ENCODE measurements at regions not wholly inside any gene's neighbourhood (a gene's known extent, or its start where the extent isn't known, plus 50 kb on each side); places are given as distances from the start of the nearest gene placed in this dataset.
A peak's percentile ranks its signal among the peaks of the same experiment; 100 is the strongest.

DNA sequence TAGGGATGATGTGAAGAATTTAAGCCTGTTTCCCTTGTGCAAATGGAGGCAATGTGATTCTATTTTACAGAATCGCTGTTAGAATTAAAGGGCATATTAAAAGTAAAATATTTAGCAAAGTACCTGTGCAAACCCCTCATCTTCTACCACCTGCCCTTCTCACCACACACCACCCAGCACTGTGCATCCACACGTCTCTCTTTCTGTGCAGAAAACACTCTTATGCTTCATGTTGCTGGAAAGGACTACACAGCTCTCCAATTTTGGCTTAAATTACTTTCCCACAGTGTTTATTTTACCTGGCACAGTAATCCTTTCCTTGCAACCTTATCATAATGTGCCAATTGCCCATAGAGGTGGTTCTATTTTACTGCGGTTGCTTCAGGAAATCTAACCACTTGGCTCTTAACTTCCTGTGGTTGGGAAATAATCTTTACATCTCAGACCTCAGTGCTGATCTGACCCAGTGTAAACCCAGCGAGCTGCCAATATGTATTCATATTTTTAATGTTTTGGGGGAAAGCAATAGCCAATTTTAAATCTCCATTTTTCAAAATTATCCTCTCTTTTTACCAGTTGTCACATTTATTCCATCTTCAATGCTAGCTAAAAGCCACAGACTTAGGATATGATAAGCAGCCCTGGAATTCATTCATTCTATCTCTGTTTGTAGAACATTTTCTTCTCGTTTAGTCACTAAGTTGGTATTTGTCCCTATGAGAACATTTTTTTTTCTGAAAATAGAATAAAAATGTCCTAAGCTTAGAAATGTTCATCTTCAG is 250.9 kb downstream of the DSEL start:
- TF ChIP-seq EZH2phosphoT487 (IDR thresholded peaks at IDR 0.05; ENCODE audit: low read length) (no peak), EZH2 (optimal IDR thresholded peaks at IDR 0.05; ENCODE audit: low read depth, low read length) (no peak)
- TF ChIP-seq, protein P1, sequence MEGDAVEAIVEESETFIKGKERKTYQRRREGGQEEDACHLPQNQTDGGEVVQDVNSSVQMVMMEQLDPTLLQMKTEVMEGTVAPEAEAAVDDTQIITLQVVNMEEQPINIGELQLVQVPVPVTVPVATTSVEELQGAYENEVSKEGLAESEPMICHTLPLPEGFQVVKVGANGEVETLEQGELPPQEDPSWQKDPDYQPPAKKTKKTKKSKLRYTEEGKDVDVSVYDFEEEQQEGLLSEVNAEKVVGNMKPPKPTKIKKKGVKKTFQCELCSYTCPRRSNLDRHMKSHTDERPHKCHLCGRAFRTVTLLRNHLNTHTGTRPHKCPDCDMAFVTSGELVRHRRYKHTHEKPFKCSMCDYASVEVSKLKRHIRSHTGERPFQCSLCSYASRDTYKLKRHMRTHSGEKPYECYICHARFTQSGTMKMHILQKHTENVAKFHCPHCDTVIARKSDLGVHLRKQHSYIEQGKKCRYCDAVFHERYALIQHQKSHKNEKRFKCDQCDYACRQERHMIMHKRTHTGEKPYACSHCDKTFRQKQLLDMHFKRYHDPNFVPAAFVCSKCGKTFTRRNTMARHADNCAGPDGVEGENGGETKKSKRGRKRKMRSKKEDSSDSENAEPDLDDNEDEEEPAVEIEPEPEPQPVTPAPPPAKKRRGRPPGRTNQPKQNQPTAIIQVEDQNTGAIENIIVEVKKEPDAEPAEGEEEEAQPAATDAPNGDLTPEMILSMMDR (IDR thresholded peaks at IDR 0.05; ENCODE audit: low read length) = no peak
- no peaks in the 10 kb centered on the region for H3K9me2 ChIP-seq (replicated peaks; ENCODE audit: insufficient read depth, low read length)
- peaks cover 8% of the 10 kb centered on the region for H3F3A ChIP-seq (ENCODE audit: insufficient read depth, low read length)
- no peaks in the 10 kb centered on the region for H3K79me2 ChIP-seq (ENCODE audit: low read length)
- H3K4me2 ChIP-seq (ENCODE audit: low read depth, low read length) = no peak overlapping the region
- no peak overlapping the region for H3K4me3 ChIP-seq (ENCODE audit: low read length)
- H3K27ac ChIP-seq (ENCODE audit: low read length) = no peak overlapping the region
- no peak for DNase-seq
- no peak overlapping the region for H3K9ac ChIP-seq (ENCODE audit: low read length)
- H2AFZ ChIP-seq (ENCODE audit: low read length) = no peak overlapping the region
- H3K9me3 ChIP-seq (replicated peaks; ENCODE audit: insufficient read depth, low read length) = no peaks in the 10 kb centered on the region
- peaks cover 10% of the 10 kb centered on the region; the same call in 1 of the 2 replicates for H3K4me1 ChIP-seq (ENCODE audit: low read length)
- no peaks in the 10 kb centered on the region for H3K36me3 ChIP-seq (replicated peaks; ENCODE audit: insufficient read depth, low read length)
- no peaks in the 10 kb centered on the region for H3K27me3 ChIP-seq (replicated peaks; ENCODE audit: insufficient read depth, low read length)
- no peaks in the 10 kb centered on the region for H4K20me1 ChIP-seq (ENCODE audit: insufficient read depth, low read length)

DNA sequence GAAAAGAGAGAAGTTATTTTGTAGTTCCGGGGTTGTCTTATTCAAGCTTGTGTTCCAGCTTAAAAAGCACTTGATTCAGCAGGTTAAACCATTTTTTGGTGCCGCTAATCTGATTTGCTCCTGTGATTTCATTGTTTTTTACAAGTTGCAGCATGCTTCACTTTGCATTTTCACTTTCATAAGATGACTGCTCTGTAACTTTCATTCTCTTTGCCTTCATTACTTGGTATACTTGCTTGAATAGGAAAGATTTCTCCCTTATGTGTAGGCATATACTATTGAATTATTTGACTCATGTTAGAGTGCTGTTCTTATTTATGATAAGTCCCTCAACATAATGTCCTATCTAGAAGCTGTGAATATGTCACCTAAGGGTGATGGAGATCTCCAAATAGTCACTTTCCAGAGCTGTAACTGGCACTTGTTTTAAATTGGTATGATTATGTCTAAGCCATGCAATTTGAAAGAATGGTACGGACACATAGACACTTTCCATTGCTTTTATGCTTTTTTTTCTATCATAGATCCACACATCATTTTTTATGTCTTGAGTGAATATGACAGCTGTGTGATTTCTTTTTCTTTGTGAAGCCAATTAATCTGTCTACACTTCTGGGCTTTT is 254.5 kb downstream of the DSEL start:
- H3K4me3 ChIP-seq (ENCODE audit: low read length) = peak overlapping the region; percentile 12; the same call in 1 of the 2 replicates
- no peaks in the 10 kb centered on the region for H4K20me1 ChIP-seq (ENCODE audit: insufficient read depth, low read length)
- peak overlapping the region; percentile 29 for H2AFZ ChIP-seq (ENCODE audit: low read length)

DNA sequence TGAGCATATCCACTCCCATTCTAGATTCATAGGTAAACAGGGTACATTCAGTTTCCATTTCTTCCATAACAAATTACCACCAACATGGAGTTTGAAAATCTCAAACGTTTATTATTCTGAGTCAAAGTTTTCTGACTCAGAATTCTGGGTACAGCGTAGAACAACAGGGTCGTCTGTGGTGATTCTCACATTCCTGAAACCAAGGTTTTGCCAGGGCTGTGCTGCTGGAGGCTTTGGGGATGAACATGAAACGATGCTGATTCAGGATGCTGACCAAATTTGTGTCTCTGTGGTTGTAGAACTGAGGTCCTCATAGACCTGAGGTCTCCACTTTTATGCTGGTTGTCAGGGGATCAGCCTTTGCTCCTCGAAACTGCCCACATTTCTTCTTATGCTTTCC is 255.7 kb downstream of the DSEL start:
- Histone ChIP-seq H3K9ac (ENCODE audit: low read length) (no peak overlapping the region), H3F3A (ENCODE audit: insufficient read depth, low read length) (peaks cover 8% of the 10 kb centered on the region), H3K79me2 (ENCODE audit: low read length) (no peaks in the 10 kb centered on the region), H3K4me2 (ENCODE audit: low read depth, low read length) (peak overlapping the region; percentile 26; the same call in 1 of the 2 replicates), H3K27ac (ENCODE audit: low read length) (no peak overlapping the region), H2AFZ (ENCODE audit: low read length) (peak overlapping the region; percentile 29; the same call in 1 of the 2 replicates), H3K36me3 (replicated peaks; ENCODE audit: insufficient read depth, low read length) (no peaks in the 10 kb centered on the region), H3K4me1 (ENCODE audit: low read length) (peaks cover 10% of the 10 kb centered on the region; the same call in 1 of the 2 replicates), H3K9me3 (replicated peaks; ENCODE audit: insufficient read depth, low read length) (no peaks in the 10 kb centered on the region), H4K20me1 (ENCODE audit: insufficient read depth, low read length) (no peaks in the 10 kb centered on the region), H3K4me3 (ENCODE audit: low read length) (no peak overlapping the region), H3K27me3 (replicated peaks; ENCODE audit: insufficient read depth, low read length) (no peaks in the 10 kb centered on the region), H3K9me2 (replicated peaks; ENCODE audit: insufficient read depth, low read length) (no peaks in the 10 kb centered on the region)
- no peak for DNase-seq
- TF ChIP-seq, protein P1 (IDR thresholded peaks at IDR 0.05; ENCODE audit: low read length) = no peak
- TF ChIP-seq EZH2 (optimal IDR thresholded peaks at IDR 0.05; ENCODE audit: low read depth, low read length) (no peak), EZH2phosphoT487 (IDR thresholded peaks at IDR 0.05; ENCODE audit: low read length) (no peak)

More for the DNA sequence above, 254.5 kb downstream of the DSEL start:
- Histone ChIP-seq H3K27ac (ENCODE audit: low read length) (peak overlapping the region; percentile 24; the same call in 1 of the 2 replicates), H3K9me2 (replicated peaks; ENCODE audit: insufficient read depth, low read length) (no peaks in the 10 kb centered on the region), H3K9ac (ENCODE audit: low read length) (no peak overlapping the region), H3K9me3 (replicated peaks; ENCODE audit: insufficient read depth, low read length) (no peaks in the 10 kb centered on the region), H3K36me3 (replicated peaks; ENCODE audit: insufficient read depth, low read length) (no peaks in the 10 kb centered on the region), H3K4me2 (ENCODE audit: low read depth, low read length) (peak overlapping the region; percentile 26), H3F3A (ENCODE audit: insufficient read depth, low read length) (peaks cover 8% of the 10 kb centered on the region), H3K27me3 (replicated peaks; ENCODE audit: insufficient read depth, low read length) (no peaks in the 10 kb centered on the region), H3K4me1 (ENCODE audit: low read length) (peaks cover 10% of the 10 kb centered on the region; the same call in 1 of the 2 replicates), H3K79me2 (ENCODE audit: low read length) (no peaks in the 10 kb centered on the region)
- DNase-seq = peak; percentile 83
- no peak for TF ChIP-seq EZH2 (optimal IDR thresholded peaks at IDR 0.05; ENCODE audit: low read depth, low read length)
- TF ChIP-seq EZH2phosphoT487 (IDR thresholded peaks at IDR 0.05; ENCODE audit: low read length) = no peak
- TF ChIP-seq, protein P1 (IDR thresholded peaks at IDR 0.05; ENCODE audit: low read length) = no peak
